CD4-positive, alpha-beta T cell (primary cell): ENCODE measurements at regions not wholly inside any gene's neighbourhood (a gene's known extent, or its start where the extent isn't known, plus 50 kb on each side); places are given as distances from the start of the nearest gene placed in this dataset.

Experiments used
- ATAC-seq: fragments of 200-7000 bp; cut with Tn5 transposase; one replicate; pipeline ENCODE4 v1.10.0; 2022; ENCODE audit warnings: mild to moderate bottlenecking; ENCODE audit not compliant: poor library complexity
- CTCF ChIA-PET: fragments of 350-600 bp; sonication (Branson Sonifier 250); formaldehyde crosslinking; loops from one replicate; lab custom pipeline; 2021; ENCODE audit warnings: antibody characterized with exemption, inconsistent platforms; lab: Charles Lee
- POLR2A ChIA-PET: fragments of 350-600 bp; sonication (Branson Sonifier 250); formaldehyde crosslinking; loops from one replicate; lab custom pipeline; 2021; ENCODE audit warnings: antibody characterized with exemption, inconsistent platforms; lab: Charles Lee
- DNase-seq, 14 experiments: peaks; one replicate each; pipeline ENCODE4 v3.0.0-alpha.2; 2013 to 2020; ENCODE audit warnings: mixed read lengths in 2 of 14
- H3K27ac ChIP-seq, 2 donors: one replicate each; pipeline versions ENCODE4 v1.5.1 to v1.7.0; 2013; ENCODE audit warnings: low read length in 2 of 2, low read depth in 1 of 2, mild to moderate bottlenecking in 1 of 2
- H3K27me3 ChIP-seq, 2 experiments: 1 replicate in 1 of 2; 2 replicates in 1 of 2; pipeline versions ENCODE4 v1.6.1 to v1.7.0; 2013; ENCODE audit warnings: low read length in 2 of 2, control low read depth in 1 of 2, mild to moderate bottlenecking in 1 of 2, moderate library complexity in 1 of 2; ENCODE audit not compliant: insufficient read depth in 2 of 2, control insufficient read depth in 1 of 2
- H3K36me3 ChIP-seq: one replicate; pipeline ENCODE4 v1.6.1; 2013; ENCODE audit warnings: low read length, control low read depth; ENCODE audit not compliant: insufficient read depth
- H3K4me1 ChIP-seq: one replicate; pipeline ENCODE4 v1.6.1; 2013; ENCODE audit warnings: low read length, control low read depth; ENCODE audit not compliant: insufficient read depth
- H3K4me3 ChIP-seq: one replicate; pipeline ENCODE4 v1.5.1; 2013; ENCODE audit warnings: mild to moderate bottlenecking, low read length, moderate library complexity
- H3K9me3 ChIP-seq, 2 experiments: 1 replicate in 1 of 2; 2 replicates in 1 of 2; pipeline versions ENCODE4 v1.6.1 to v1.7.0; 2013; ENCODE audit warnings: low read length in 2 of 2, mild to moderate bottlenecking in 2 of 2, control low read depth in 1 of 2, moderate library complexity in 1 of 2; ENCODE audit not compliant: control insufficient read depth in 1 of 2, insufficient read depth in 1 of 2
- H3K27ac Mint-ChIP-seq: one replicate; pipeline ENCODE4 v1.8.0; 2020; ENCODE audit warnings: mixed read lengths
- H3K27me3 Mint-ChIP-seq: one replicate; pipeline ENCODE4 v1.8.0; 2021; ENCODE audit warnings: mixed read lengths
- H3K36me3 Mint-ChIP-seq: one replicate; pipeline ENCODE4 v1.8.0; 2021; ENCODE audit warnings: low read depth, mixed read lengths
- H3K4me1 Mint-ChIP-seq: one replicate; pipeline ENCODE4 v1.8.0; 2021; ENCODE audit warnings: low read depth, mixed read lengths
- H3K4me3 Mint-ChIP-seq: one replicate; pipeline ENCODE4 v1.8.0; 2020; ENCODE audit warnings: mild to moderate bottlenecking, mixed read lengths
- H3K9me3 Mint-ChIP-seq: one replicate; pipeline ENCODE4 v1.8.0; 2020; ENCODE audit warnings: mixed read lengths
- intact Hi-C, 2 experiments: fragments of 100-400 bp; cut with DNase I in 1 of 2; cut with micrococcal nuclease in 1 of 2; formaldehyde crosslinking; loops; one replicate each; pipeline versions ENCODE4 v1.15.1 to v1.9.0; 2023 to 2025; cut with DNase I, micrococcal nuclease
- TF ChIP-seq, protein P1 (sequence below): fragments of 200-600 bp; IDR thresholded peaks from one replicate; pipeline ENCODE4 v1.8.0; 2022; ENCODE audit warnings: antibody characterized with exemption, mild to moderate bottlenecking

DNA sequence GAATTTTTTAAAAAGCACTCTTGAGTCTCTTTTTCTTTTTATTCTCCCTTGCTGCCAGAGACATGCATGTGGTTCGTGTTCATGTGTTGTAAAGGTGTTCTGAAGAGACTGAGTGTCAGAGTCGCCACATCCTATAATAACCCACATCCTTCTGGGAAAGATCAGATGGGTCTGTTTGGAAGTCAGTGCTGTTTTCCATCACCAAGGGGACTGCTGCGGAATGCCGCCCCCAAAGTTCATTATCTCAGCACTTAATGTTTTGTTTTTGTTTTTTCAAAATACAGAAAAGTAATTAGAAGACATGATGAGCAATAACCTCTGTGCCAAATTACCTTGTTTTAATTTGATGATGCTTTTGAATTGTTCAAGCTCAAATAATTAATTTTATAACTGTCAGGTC lies 56.9 kb upstream of the EIF3M start:
- TF ChIP-seq, protein P1, sequence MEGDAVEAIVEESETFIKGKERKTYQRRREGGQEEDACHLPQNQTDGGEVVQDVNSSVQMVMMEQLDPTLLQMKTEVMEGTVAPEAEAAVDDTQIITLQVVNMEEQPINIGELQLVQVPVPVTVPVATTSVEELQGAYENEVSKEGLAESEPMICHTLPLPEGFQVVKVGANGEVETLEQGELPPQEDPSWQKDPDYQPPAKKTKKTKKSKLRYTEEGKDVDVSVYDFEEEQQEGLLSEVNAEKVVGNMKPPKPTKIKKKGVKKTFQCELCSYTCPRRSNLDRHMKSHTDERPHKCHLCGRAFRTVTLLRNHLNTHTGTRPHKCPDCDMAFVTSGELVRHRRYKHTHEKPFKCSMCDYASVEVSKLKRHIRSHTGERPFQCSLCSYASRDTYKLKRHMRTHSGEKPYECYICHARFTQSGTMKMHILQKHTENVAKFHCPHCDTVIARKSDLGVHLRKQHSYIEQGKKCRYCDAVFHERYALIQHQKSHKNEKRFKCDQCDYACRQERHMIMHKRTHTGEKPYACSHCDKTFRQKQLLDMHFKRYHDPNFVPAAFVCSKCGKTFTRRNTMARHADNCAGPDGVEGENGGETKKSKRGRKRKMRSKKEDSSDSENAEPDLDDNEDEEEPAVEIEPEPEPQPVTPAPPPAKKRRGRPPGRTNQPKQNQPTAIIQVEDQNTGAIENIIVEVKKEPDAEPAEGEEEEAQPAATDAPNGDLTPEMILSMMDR = no peak

DNA sequence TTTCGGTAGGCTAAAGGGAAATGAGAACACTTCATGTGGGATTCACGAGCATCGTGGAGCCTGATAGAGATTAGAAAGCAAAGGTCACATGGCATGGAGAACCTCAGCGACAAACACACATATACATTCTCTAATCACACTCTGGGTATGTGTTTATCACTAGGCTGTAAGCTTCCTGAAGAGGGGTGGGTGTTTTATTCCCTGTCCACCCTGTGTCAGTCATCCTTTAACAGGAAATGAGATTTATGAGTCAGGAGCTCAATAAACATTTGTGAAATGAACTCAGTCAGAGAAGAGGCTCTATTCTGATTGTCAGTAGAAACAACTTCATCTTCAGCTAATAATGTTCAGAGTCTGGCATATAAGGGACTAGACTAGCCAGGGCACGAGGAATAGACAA lies 71.7 kb upstream of the EIF3M start:
- TF ChIP-seq, protein P1 = no peak
- H3K27me3 Mint-ChIP-seq = peaks cover 30% of the 10 kb centered on the region
- POLR2A ChIA-PET = no interaction called here
- Histone ChIP-seq H3K27me3 (peaks cover 0 to 9% of the 10 kb centered on the region in 2 experiments), H3K4me1 (no peaks in the 10 kb centered on the region), H3K4me3 (no peak overlapping the region), H3K27ac (no peak overlapping the region), H3K36me3 (no peaks in the 10 kb centered on the region), H3K9me3 (no peaks in the 10 kb centered on the region)
- no peak overlapping the region for H3K4me3 Mint-ChIP-seq
- H3K9me3 Mint-ChIP-seq = no peaks in the 10 kb centered on the region
- ATAC-seq (no peak), DNase-seq (no peak)
- H3K27ac Mint-ChIP-seq = no peak overlapping the region
- no peaks in the 10 kb centered on the region for H3K36me3 Mint-ChIP-seq
- H3K4me1 Mint-ChIP-seq = no peaks in the 10 kb centered on the region
- intact Hi-C loops = no loop called here
- CTCF ChIA-PET = no interaction called here

More for the DNA sequence above, 56.9 kb upstream of the EIF3M start:
- Histone ChIP-seq H3K9me3 (no peaks in the 10 kb centered on the region), H3K27me3 (no peaks in the 10 kb centered on the region), H3K4me1 (no peaks in the 10 kb centered on the region), H3K27ac (no peak overlapping the region), H3K4me3 (no peak overlapping the region), H3K36me3 (no peaks in the 10 kb centered on the region)
- ChIA-PET CTCF (no interaction called here), POLR2A (no interaction called here)
- ATAC-seq = no peak
- Mint-ChIP-seq H3K4me3 (no peak overlapping the region), H3K9me3 (no peaks in the 10 kb centered on the region), H3K4me1 (no peaks in the 10 kb centered on the region), H3K27me3 (no peaks in the 10 kb centered on the region), H3K36me3 (no peaks in the 10 kb centered on the region), H3K27ac (no peak overlapping the region)
- DNase-seq = no peak
- intact Hi-C loops = no loop called here

DNA sequence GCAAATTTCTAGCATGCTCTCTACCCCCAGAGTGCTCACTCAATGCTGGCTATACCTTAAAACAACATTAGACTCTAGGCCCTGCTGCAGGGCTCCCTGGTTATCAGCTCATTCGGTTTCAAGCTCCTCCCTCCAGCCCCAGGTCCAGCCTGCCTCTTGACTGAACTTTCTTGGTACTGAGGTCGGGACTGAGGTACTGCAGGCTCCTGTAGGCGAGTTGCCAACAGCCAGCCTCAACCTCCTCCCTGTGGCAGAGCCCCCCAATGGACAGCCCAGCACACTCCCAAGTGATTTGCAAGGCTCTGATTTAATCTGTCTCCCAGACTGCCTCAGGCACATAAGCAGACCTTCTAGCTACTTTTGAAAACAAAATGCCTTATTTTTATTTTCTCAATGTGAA lies 73.6 kb upstream of the EIF3M start:
- Mint-ChIP-seq H3K27ac (no peak overlapping the region), H3K4me3 (no peak overlapping the region), H3K36me3 (no peaks in the 10 kb centered on the region), H3K4me1 (no peaks in the 10 kb centered on the region), H3K27me3 (peaks cover 27% of the 10 kb centered on the region), H3K9me3 (no peaks in the 10 kb centered on the region)
- POLR2A ChIA-PET = no interaction called here
- no peak for DNase-seq
- intact Hi-C loops = no loop called here
- H3K36me3 ChIP-seq = no peaks in the 10 kb centered on the region
- CTCF ChIA-PET = no interaction called here
- no peaks in the 10 kb centered on the region for H3K9me3 ChIP-seq
- TF ChIP-seq, protein P1 = no peak
- no peak for ATAC-seq
- H3K27me3 ChIP-seq = peaks cover 0 to 9% of the 10 kb centered on the region in 2 experiments
- no peaks in the 10 kb centered on the region for H3K4me1 ChIP-seq
- H3K27ac ChIP-seq = no peak overlapping the region
- H3K4me3 ChIP-seq = no peak overlapping the region
